ENCODE measurements at regions not wholly inside any gene's neighbourhood (a gene's known extent, or its start where the extent isn't known, plus 50 kb on each side); places are given as distances from the start of the nearest gene placed in this dataset.

GRCh38 chr6:43986177-43986825, 141.0 kb downstream of the MRPL14 start:
- TF ChIP-seq CTCF (IDR thresholded peaks at IDR 0.05; ENCODE audit: low read depth, low read length) (no peak), MYC (IDR thresholded peaks at IDR 0.05; ENCODE audit: low read depth, low read length) (no peak), MAX (IDR thresholded peaks at IDR 0.05; ENCODE audit: low read depth, low read length) (no peak), POLR2A (IDR thresholded peaks at IDR 0.05; ENCODE audit: extremely low read depth, insufficient read length) (no peak)
- H3K4me3 ChIP-seq (ENCODE audit: low read depth, low read length) = no peak overlapping the region
- no peak for DNase-seq (ENCODE audit: low read depth)

- H3K4me3 ChIP-seq (ENCODE audit: low read depth, low read length) = no peak overlapping the region
- no peak for TF ChIP-seq CTCF (IDR thresholded peaks at IDR 0.05; ENCODE audit: low read depth, low read length)
- no peak for TF ChIP-seq MAX (IDR thresholded peaks at IDR 0.05; ENCODE audit: low read depth, low read length)
- no peak for TF ChIP-seq POLR2A (IDR thresholded peaks at IDR 0.05; ENCODE audit: extremely low read depth, insufficient read length)
- TF ChIP-seq MYC (IDR thresholded peaks at IDR 0.05; ENCODE audit: low read depth, low read length) = no peak
- no peak for DNase-seq (ENCODE audit: low read depth)
Observed at GRCh38 chr6:43985329-43985728, 141.9 kb downstream of the MRPL14 start.

- no peak for DNase-seq (ENCODE audit: low read depth)
- TF ChIP-seq MAX (IDR thresholded peaks at IDR 0.05; ENCODE audit: low read depth, low read length) (no peak), MYC (IDR thresholded peaks at IDR 0.05; ENCODE audit: low read depth, low read length) (no peak), POLR2A (IDR thresholded peaks at IDR 0.05; ENCODE audit: extremely low read depth, insufficient read length) (no peak)
Observed at GRCh38 chr6:43984442-43985321, 142.6 kb downstream of the MRPL14 start.

GRCh38 chr6:43983632-43984031, 143.6 kb downstream of the MRPL14 start:
- TF ChIP-seq POLR2A (IDR thresholded peaks at IDR 0.05; ENCODE audit: extremely low read depth, insufficient read length) (no peak), MAX (IDR thresholded peaks at IDR 0.05; ENCODE audit: low read depth, low read length) (no peak), CTCF (IDR thresholded peaks at IDR 0.05; ENCODE audit: low read depth, low read length) (no peak), MYC (IDR thresholded peaks at IDR 0.05; ENCODE audit: low read depth, low read length) (no peak)
- H3K4me3 ChIP-seq (ENCODE audit: low read depth, low read length) = no peak overlapping the region
- DNase-seq (ENCODE audit: low read depth) = no peak

More at GRCh38 chr6:43984442-43985321, 142.6 kb downstream of the MRPL14 start:
- no peak overlapping the region for H3K4me3 ChIP-seq (ENCODE audit: low read depth, low read length)

- H3K4me3 ChIP-seq (ENCODE audit: low read depth, low read length) = no peak overlapping the region
- TF ChIP-seq MAX (IDR thresholded peaks at IDR 0.05; ENCODE audit: low read depth, low read length) (no peak), MYC (IDR thresholded peaks at IDR 0.05; ENCODE audit: low read depth, low read length) (no peak)
- DNase-seq (ENCODE audit: low read depth) = no peak
Observed at GRCh38 chr6:43983191-43983590, 144.1 kb downstream of the MRPL14 start.

GRCh38 chr6:43982084-43982625, 145.1 kb downstream of the MRPL14 start:
- TF ChIP-seq CTCF (IDR thresholded peaks at IDR 0.05; ENCODE audit: low read depth, low read length) (no peak), POLR2A (IDR thresholded peaks at IDR 0.05; ENCODE audit: extremely low read depth, insufficient read length) (no peak), MAX (IDR thresholded peaks at IDR 0.05; ENCODE audit: low read depth, low read length) (no peak), MYC (IDR thresholded peaks at IDR 0.05; ENCODE audit: low read depth, low read length) (no peak)
- no peak overlapping the region for H3K4me3 ChIP-seq (ENCODE audit: low read depth, low read length)
- no peak for DNase-seq (ENCODE audit: low read depth)

All from NB4 (cell line).